OCI-LY7 (cell line): ENCODE measurements at regions not wholly inside any gene's neighbourhood (a gene's known extent, or its start where the extent isn't known, plus 50 kb on each side); places are given as distances from the start of the nearest gene placed in this dataset.
"Not testable (repeated sequence)": the region's sequence is repeated elsewhere in the genome, so short reads cannot be mapped to it uniquely, and the experiment has no call there.

ENCODE experiments used
- BruUV-seq: library from RNA; stranded (reverse); fragments of 400-500 nt; replicated peaks from 2 replicates; lab custom pipeline; 2021; lab: Mats Ljungman, UMichigan
- CTCF ChIA-PET: fragments of 300-600 bp; sonication (Branson Sonifier 250); formaldehyde crosslinking; loops from one replicate; lab custom pipeline; 2022; ENCODE audit warnings: antibody characterized with exemption; ENCODE audit not compliant: unreplicated experiment; lab: Charles Lee
- POLR2A ChIA-PET: fragments of 300-600 bp; sonication (Branson Sonifier 250); formaldehyde crosslinking; loops from one replicate; lab custom pipeline; 2022; ENCODE audit warnings: antibody characterized with exemption; lab: Charles Lee
- DNase-seq: peaks from one replicate; pipeline ENCODE4 v3.0.0-alpha.2; 2015; ENCODE audit warnings: low spot score
- H2AFZ ChIP-seq: fragments of 200-600 bp; sonication (generic), shearing (Covaris generic); 2 replicates; pipeline ENCODE4 v1.6.1; 2014; ENCODE audit warnings: mild to moderate bottlenecking, antibody characterized with exemption, low read length, moderate library complexity
- H3K27ac ChIP-seq: fragments of 200-600 bp; sonication (generic); 2 replicates; pipeline ENCODE4 v1.5.1; 2014; ENCODE audit warnings: mixed run types, low read depth, mild to moderate bottlenecking, moderate library complexity, low read length, inconsistent platforms; ENCODE audit not compliant: poor library complexity, severe bottlenecking
- H3K36me3 ChIP-seq: fragments of 200-600 bp; sonication (generic); 2 replicates; pipeline ENCODE4 v1.6.1; 2014; ENCODE audit warnings: mild to moderate bottlenecking, antibody characterized with exemption, low read length, moderate library complexity, mixed read lengths; ENCODE audit not compliant: insufficient read depth
- H3K4me1 ChIP-seq: fragments of 200-600 bp; sonication (generic); 2 replicates; pipeline ENCODE4 v1.5.1; 2014; ENCODE audit warnings: mild to moderate bottlenecking, low read length; ENCODE audit not compliant: insufficient read depth, poor library complexity, severe bottlenecking
- H3K4me2 ChIP-seq: fragments of 200-600 bp; sonication (generic); 2 replicates; pipeline ENCODE4 v1.6.1; 2014; ENCODE audit warnings: mild to moderate bottlenecking, low read length
- H3K4me3 ChIP-seq: fragments of 200-600 bp; sonication (generic); 2 replicates; pipeline ENCODE4 v1.5.1; 2014; ENCODE audit warnings: mild to moderate bottlenecking, low read depth, low read length; ENCODE audit not compliant: poor library complexity, severe bottlenecking
- H3K79me2 ChIP-seq: fragments of 200-600 bp; sonication (generic); 2 replicates; pipeline ENCODE4 v1.6.1; 2016; ENCODE audit warnings: low read depth, mild to moderate bottlenecking, low read length, moderate library complexity, mixed read lengths; ENCODE audit not compliant: insufficient read depth
- H3K9me2 ChIP-seq: fragments of 200-600 bp; sonication (generic); 2 replicates; pipeline ENCODE4 v1.6.1; 2016; ENCODE audit warnings: mild to moderate bottlenecking, low read length, mixed read lengths; ENCODE audit not compliant: insufficient read depth
- H3K9me3 ChIP-seq: fragments of 200-600 bp; sonication (generic); 2 replicates; pipeline ENCODE4 v1.6.1; 2014; ENCODE audit warnings: mild to moderate bottlenecking, mixed run types, low read length, mixed read lengths
- H4K20me1 ChIP-seq: fragments of 200-600 bp; sonication (generic); 2 replicates; pipeline ENCODE4 v1.6.1; 2014; ENCODE audit warnings: mild to moderate bottlenecking, antibody characterized with exemption, low read length, moderate library complexity, mixed read lengths; ENCODE audit not compliant: insufficient read depth
- EZH2phosphoT487 ChIP-seq: fragments of 200-600 bp; sonication (generic); IDR thresholded peaks from 2 replicates; pipeline ENCODE4 v1.6.1; 2018; ENCODE audit warnings: low read depth, borderline replicate concordance, mild to moderate bottlenecking, mixed run types, antibody characterized with exemption, low read length, moderate library complexity, mixed read lengths
- intact Hi-C: fragments of 100-400 bp; cut with micrococcal nuclease; formaldehyde crosslinking; loops from one replicate; pipeline ENCODE4 v1.10.0; 2022; ENCODE audit not compliant: unreplicated experiment
- TF ChIP-seq, protein P1 (sequence below): fragments of 200-600 bp; sonication (generic); conservative IDR thresholded peaks from 2 replicates; pipeline ENCODE4 v1.5.1; 2014; ENCODE audit warnings: mild to moderate bottlenecking, antibody characterized with exemption, low read length, moderate library complexity, mixed read lengths

DNA sequence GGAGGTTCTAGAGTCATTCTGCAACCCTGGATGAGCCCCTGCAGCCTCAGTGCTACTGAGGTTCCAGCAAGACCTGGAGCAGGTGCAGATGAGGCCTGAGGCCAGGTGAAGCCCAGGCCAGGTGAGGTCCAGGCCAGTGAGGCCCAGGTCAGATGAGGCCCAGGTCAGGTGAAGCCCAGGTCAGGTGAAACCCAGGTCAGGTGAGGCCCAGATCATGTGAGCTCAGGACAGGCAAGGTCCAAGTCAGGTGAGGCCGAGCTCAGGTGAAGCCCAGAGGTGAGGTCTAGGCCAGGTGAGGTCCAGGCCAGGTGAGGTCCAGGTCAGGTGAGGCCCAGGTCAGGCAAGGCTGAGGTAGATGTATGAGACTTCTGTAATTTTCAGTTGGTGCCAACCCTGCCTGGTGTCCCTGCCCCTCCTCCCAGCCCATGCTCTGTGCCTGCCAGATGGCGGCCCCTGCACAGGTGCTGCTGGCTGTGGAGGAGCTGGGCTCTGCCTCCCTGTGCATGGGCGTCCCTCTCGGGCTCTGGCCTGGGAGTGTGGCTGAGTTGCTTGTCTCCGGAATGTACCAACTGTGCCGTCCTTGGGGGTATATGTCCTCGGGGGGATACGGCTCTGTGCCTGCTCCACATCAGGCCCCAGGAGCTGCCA lies 388.5 kb downstream of the TMEM121 start:
- POLR2A ChIA-PET = no interaction called here

DNA sequence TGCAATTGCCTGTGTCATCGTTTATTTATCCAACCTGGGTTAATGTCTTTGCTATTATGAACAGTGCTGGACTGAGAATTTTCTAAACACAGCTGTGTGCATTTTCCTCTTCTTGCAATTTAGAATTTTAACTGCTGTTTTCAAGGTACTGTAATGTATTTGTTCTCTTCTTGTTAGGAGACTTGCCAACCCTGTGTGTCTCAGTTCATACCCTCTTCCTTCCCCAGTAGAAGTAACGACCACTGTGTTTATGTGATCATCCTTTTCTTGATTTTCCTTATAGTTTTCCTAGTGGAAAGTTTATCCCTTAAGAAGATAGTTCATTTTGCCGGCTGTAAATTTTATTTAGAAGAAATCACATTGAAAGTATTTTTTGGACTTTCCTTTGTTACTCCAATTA lies 389.2 kb downstream of the TMEM121 start:
- H3K4me2 ChIP-seq, H3K4me3 ChIP-seq, H3K9me3 ChIP-seq, CTCF ChIA-PET, intact Hi-C loops, H3K4me1 ChIP-seq, BruUV-seq, H3K36me3 ChIP-seq, H3K27ac ChIP-seq, DNase-seq, H3K79me2 ChIP-seq, H3K9me2 ChIP-seq, H4K20me1 ChIP-seq, POLR2A ChIA-PET, H2AFZ ChIP-seq: not testable (repeated sequence)

More for the DNA sequence above, 388.5 kb downstream of the TMEM121 start:
- CTCF ChIA-PET = no interaction called here
- H3K4me1 ChIP-seq = no peaks in the 10 kb centered on the region
- DNase-seq = no peak
- H3K9me2 ChIP-seq = no peaks in the 10 kb centered on the region
- no peaks in the 10 kb centered on the region for H3K9me3 ChIP-seq
- no peak overlapping the region for H2AFZ ChIP-seq
- H3K4me2 ChIP-seq = no peak overlapping the region
- TF ChIP-seq, protein P1, sequence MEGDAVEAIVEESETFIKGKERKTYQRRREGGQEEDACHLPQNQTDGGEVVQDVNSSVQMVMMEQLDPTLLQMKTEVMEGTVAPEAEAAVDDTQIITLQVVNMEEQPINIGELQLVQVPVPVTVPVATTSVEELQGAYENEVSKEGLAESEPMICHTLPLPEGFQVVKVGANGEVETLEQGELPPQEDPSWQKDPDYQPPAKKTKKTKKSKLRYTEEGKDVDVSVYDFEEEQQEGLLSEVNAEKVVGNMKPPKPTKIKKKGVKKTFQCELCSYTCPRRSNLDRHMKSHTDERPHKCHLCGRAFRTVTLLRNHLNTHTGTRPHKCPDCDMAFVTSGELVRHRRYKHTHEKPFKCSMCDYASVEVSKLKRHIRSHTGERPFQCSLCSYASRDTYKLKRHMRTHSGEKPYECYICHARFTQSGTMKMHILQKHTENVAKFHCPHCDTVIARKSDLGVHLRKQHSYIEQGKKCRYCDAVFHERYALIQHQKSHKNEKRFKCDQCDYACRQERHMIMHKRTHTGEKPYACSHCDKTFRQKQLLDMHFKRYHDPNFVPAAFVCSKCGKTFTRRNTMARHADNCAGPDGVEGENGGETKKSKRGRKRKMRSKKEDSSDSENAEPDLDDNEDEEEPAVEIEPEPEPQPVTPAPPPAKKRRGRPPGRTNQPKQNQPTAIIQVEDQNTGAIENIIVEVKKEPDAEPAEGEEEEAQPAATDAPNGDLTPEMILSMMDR = no peak
- TF ChIP-seq EZH2phosphoT487 = no peak
- no peaks in the 10 kb centered on the region for H3K79me2 ChIP-seq
- BruUV-seq = no TSS peak
- H4K20me1 ChIP-seq = no peaks in the 10 kb centered on the region
- no peak overlapping the region for H3K27ac ChIP-seq
- H3K36me3 ChIP-seq = no peaks in the 10 kb centered on the region
- intact Hi-C loops = no loop called here
- no peak overlapping the region for H3K4me3 ChIP-seq

DNA sequence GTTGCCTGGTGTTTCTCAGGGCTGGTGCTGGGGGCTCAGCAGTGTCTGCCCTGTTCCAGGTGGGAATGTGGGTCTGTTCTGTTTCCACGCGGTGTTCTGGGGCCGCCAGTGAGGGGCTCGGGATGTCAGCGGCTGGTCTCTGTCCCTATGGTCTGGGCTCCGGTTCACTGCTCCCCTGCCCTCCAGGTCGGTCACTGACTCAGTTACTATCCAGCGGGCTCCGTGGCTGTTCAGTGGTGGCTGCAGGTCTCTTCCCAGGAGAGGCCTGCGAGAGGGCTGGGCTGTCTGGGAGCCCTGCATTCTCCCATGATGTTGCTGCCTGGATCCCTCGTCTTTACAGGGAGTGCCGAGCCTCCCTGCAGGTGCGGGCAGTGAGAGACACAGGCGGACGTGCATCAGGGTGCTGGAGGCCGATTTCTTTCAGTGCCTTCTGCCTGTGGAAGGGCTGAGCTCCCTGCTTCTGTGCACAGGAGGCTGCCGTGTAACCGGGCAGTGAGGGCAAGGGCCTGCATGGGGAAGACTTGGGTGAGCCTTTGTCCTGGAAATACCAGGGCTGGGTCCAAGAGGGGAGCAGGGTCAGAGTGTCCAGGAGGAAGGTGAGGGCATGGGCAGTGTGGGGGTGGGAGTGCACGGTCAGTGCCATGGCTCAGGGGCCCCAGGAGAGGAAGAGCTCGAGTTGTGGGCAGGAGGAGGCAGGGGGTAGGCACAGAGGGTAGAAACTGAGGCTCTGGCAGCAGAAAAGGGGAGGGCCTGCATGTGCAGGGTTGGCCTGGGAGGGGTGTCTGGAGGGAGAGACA lies 391.0 kb downstream of the TMEM121 start:
- H4K20me1 ChIP-seq, H3K36me3 ChIP-seq, DNase-seq, H3K4me2 ChIP-seq, H3K9me3 ChIP-seq, H3K4me3 ChIP-seq, H3K79me2 ChIP-seq, intact Hi-C loops, BruUV-seq, H3K4me1 ChIP-seq, CTCF ChIA-PET, H3K9me2 ChIP-seq, H2AFZ ChIP-seq, H3K27ac ChIP-seq, POLR2A ChIA-PET: not testable (repeated sequence)
